22Rv1 (cell line): ENCODE measurements at regions not wholly inside any gene's neighbourhood (a gene's known extent, or its start where the extent isn't known, plus 50 kb on each side); places are given as distances from the start of the nearest gene placed in this dataset.

Source experiments
- H3K27ac ChIP-seq: fragments of 450-650 bp; 2 replicates; pipeline ENCODE4 v1.5.1; 2017
- CTCF ChIP-seq: fragments of 450-650 bp; IDR thresholded peaks from 2 replicates; pipeline ENCODE4 v1.5.1; 2017; ENCODE audit warnings: mild to moderate bottlenecking
- ZFX ChIP-seq: fragments of 450-650 bp; IDR thresholded peaks from 2 replicates; pipeline ENCODE4 v1.6.1; 2017; ENCODE audit warnings: antibody characterized with exemption, borderline replicate concordance

DNA sequence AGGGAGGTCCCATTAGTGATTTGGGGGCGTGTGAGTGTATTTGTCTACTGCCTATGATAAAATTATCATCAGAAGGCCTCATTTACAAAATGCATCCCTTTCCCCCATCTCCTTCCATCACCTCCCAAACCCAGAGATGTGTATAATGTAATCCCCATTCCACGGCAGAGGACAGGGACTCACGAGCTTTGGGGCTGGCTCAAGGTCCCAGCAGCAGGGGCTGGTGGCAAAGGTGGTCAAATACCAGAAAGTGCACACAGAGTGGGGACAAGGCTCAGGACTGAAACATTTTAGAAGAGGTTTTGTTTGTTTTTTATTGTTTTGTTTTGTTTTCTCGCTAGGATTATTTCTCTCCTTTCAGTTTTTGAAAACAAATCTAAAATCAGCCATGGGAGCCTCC, 68.5 kb upstream of the TOP1 start:
- H3K27ac ChIP-seq: no peak overlapping the region
- TF ChIP-seq CTCF (no peak), ZFX (no peak)

GRCh38 chr20:40960521-40960956, 68.1 kb upstream of the TOP1 start:
- H3K27ac ChIP-seq: no peak overlapping the region
- no peak for TF ChIP-seq ZFX
- TF ChIP-seq CTCF: no peak

GRCh38 chr20:40961176-40961575, 67.4 kb upstream of the TOP1 start:
- no peak overlapping the region for H3K27ac ChIP-seq
- no peak for TF ChIP-seq CTCF
- TF ChIP-seq ZFX: no peak

- no peak for TF ChIP-seq CTCF
- no peak for TF ChIP-seq ZFX
- H3K27ac ChIP-seq: no peak overlapping the region
Observed at GRCh38 chr20:40961686-40962640, 66.7 kb upstream of the TOP1 start.

GRCh38 chr20:40962733-40963504, 65.7 kb upstream of the TOP1 start:
- no peak overlapping the region for H3K27ac ChIP-seq
- TF ChIP-seq ZFX: no peak
- peak; percentile 94 for TF ChIP-seq CTCF

DNA sequence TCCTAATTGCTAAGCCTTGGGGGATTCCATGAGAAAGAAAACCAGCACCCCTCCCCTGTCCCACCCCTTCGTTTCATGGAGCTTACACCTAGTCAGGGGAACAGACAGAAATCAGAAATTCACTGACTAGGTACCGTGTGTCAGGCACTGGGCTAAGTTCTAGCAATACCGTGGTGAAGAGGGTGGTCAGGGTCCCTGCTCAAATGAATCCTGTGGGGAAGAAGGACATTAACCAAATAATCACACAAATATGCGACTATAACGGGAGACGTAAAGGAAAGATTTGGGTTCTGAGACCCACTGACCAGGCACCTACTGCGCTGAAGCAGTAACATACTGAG, 65.1 kb upstream of the TOP1 start:
- no peak overlapping the region for H3K27ac ChIP-seq
- no peak for TF ChIP-seq CTCF
- no peak for TF ChIP-seq ZFX

GRCh38 chr20:40965671-40966070, 63.0 kb upstream of the TOP1 start:
- TF ChIP-seq ZFX (no peak), CTCF (no peak)
- no peak overlapping the region for H3K27ac ChIP-seq
